WTC11 (cell line): ENCODE measurements at regions not wholly inside any gene's neighbourhood (a gene's known extent, or its start where the extent isn't known, plus 50 kb on each side); places are given as distances from the start of the nearest gene placed in this dataset.

Source experiments
- ATAC-seq: fragments of 200-7000 bp; cut with Tn5 transposase; 2 replicates; pipeline ENCODE4 v1.10.0; 2021; ENCODE audit warnings: mild to moderate bottlenecking, moderate library complexity
- CTCF ChIA-PET: fragments of 300-600 bp; sonication (Branson Sonifier 250); formaldehyde crosslinking; loops from one replicate; lab custom pipeline; 2021; ENCODE audit warnings: antibody characterized with exemption; lab: Charles Lee
- POLR2A ChIA-PET: fragments of 350-600 bp; sonication (Branson Sonifier 250); formaldehyde crosslinking; loops from one replicate; lab custom pipeline; 2021; ENCODE audit warnings: antibody characterized with exemption; lab: Charles Lee
- DNase-seq: peaks from one replicate; pipeline ENCODE4 v3.0.0; 2021; ENCODE audit warnings: low spot score
- H3K27ac Mint-ChIP-seq: 2 replicates; pipeline ENCODE4 v1.8.0; 2021; ENCODE audit warnings: mixed read lengths
- H3K27me3 Mint-ChIP-seq: 2 replicates; pipeline ENCODE4 v1.8.0; 2021; ENCODE audit warnings: low read depth, mild to moderate bottlenecking, moderate library complexity, mixed read lengths
- H3K36me3 Mint-ChIP-seq: 2 replicates; pipeline ENCODE4 v1.8.0; 2021; ENCODE audit warnings: mixed read lengths
- H3K4me1 Mint-ChIP-seq: 2 replicates; pipeline ENCODE4 v1.8.0; 2022; ENCODE audit warnings: mixed read lengths
- H3K4me3 Mint-ChIP-seq: 2 replicates; pipeline ENCODE4 v1.8.0; 2021; ENCODE audit warnings: mild to moderate bottlenecking, moderate library complexity, mixed read lengths
- H3K9me3 Mint-ChIP-seq: 2 replicates; pipeline ENCODE4 v1.8.0; 2021; ENCODE audit warnings: mixed read lengths
- CTCF ChIP-seq: fragments of 200-600 bp; IDR thresholded peaks from 2 replicates; pipeline ENCODE4 v1.8.0; 2022; ENCODE audit warnings: antibody characterized with exemption
- ELF4 ChIP-seq: sonication (generic); formaldehyde crosslinking; IDR thresholded peaks from 2 replicates; pipeline ENCODE4 v1.8.1; 2022; ENCODE audit warnings: low read depth, mild to moderate bottlenecking, moderate library complexity, missing genetic modification reagents
- FOXJ3 ChIP-seq: sonication (generic); formaldehyde crosslinking; IDR thresholded peaks from 2 replicates; pipeline ENCODE4 v1.9.0; 2021; ENCODE audit warnings: missing genetic modification reagents, mild to moderate bottlenecking, borderline replicate concordance
- FOXP4 ChIP-seq: sonication (generic); formaldehyde crosslinking; IDR thresholded peaks from 2 replicates; pipeline ENCODE4 v1.8.0; 2022; ENCODE audit warnings: mild to moderate bottlenecking, missing genetic modification reagents
- GABPB1 ChIP-seq: sonication (generic); formaldehyde crosslinking; IDR thresholded peaks from 2 replicates; pipeline ENCODE4 v1.8.1; 2023; ENCODE audit warnings: mild to moderate bottlenecking, missing genetic modification reagents
- HMGA2 ChIP-seq: fragments of 250-450 bp; sonication (Bioruptor Pico); IDR thresholded peaks from 2 replicates; pipeline ENCODE4 v1.4.0; 2021; ENCODE audit warnings: mild to moderate bottlenecking, moderate library complexity
- IRF2 ChIP-seq: sonication (generic); formaldehyde crosslinking; IDR thresholded peaks from 2 replicates; pipeline ENCODE4 v1.8.0; 2022; ENCODE audit warnings: low read depth, missing genetic modification reagents, borderline replicate concordance
- JAZF1 ChIP-seq: fragments of 250-450 bp; sonication (Bioruptor Pico); IDR thresholded peaks from 2 replicates; pipeline ENCODE4 v1.9.0; 2021; ENCODE audit warnings: moderate library complexity, mild to moderate bottlenecking, inconsistent platforms
- NFYB ChIP-seq: sonication (generic); formaldehyde crosslinking; conservative IDR thresholded peaks from 2 replicates; pipeline ENCODE4 v1.8.0; 2022; ENCODE audit warnings: low read depth, missing genetic modification reagents
- OVOL2 ChIP-seq: fragments of 250-450 bp; sonication (Bioruptor Pico); IDR thresholded peaks from 2 replicates; pipeline ENCODE4 v1.9.0; 2021; ENCODE audit warnings: mild to moderate bottlenecking, borderline replicate concordance
- PRRX2 ChIP-seq: fragments of 250-450 bp; sonication (Bioruptor Pico); IDR thresholded peaks from 2 replicates; pipeline ENCODE4 v1.8.0; 2021; ENCODE audit warnings: mild to moderate bottlenecking
- RELA ChIP-seq: sonication (generic); formaldehyde crosslinking; IDR thresholded peaks from 2 replicates; pipeline ENCODE4 v1.8.1; 2022; ENCODE audit warnings: missing genetic modification reagents, mild to moderate bottlenecking, borderline replicate concordance
- RORB ChIP-seq: fragments of 250-450 bp; sonication (Bioruptor Pico); IDR thresholded peaks from 2 replicates; pipeline ENCODE4 v1.9.0; 2021; ENCODE audit warnings: mild to moderate bottlenecking
- SMAD3 ChIP-seq: sonication (generic); formaldehyde crosslinking; IDR thresholded peaks from 2 replicates; pipeline ENCODE4 v1.8.0; 2022; ENCODE audit warnings: missing genetic modification reagents, mild to moderate bottlenecking, borderline replicate concordance
- SP1 ChIP-seq: sonication (generic); formaldehyde crosslinking; conservative IDR thresholded peaks from 2 replicates; pipeline ENCODE4 v1.8.1; 2022; ENCODE audit warnings: missing genetic modification reagents
- ZNF138 ChIP-seq: sonication (generic); formaldehyde crosslinking; conservative IDR thresholded peaks from 2 replicates; pipeline ENCODE4 v1.8.1; 2022; ENCODE audit warnings: mild to moderate bottlenecking, moderate library complexity, missing genetic modification reagents
- ZNF232 ChIP-seq: sonication (generic); formaldehyde crosslinking; IDR thresholded peaks from 2 replicates; pipeline ENCODE4 v1.8.0; 2022; ENCODE audit warnings: mild to moderate bottlenecking, missing genetic modification reagents
- ZNF416 ChIP-seq: fragments of 250-450 bp; sonication (Bioruptor Pico); IDR thresholded peaks from 2 replicates; pipeline ENCODE4 v1.9.0; 2021; ENCODE audit warnings: mild to moderate bottlenecking, inconsistent platforms
- TF ChIP-seq, protein P1 (sequence below): sonication (generic); formaldehyde crosslinking; conservative IDR thresholded peaks from 2 replicates; pipeline ENCODE4 v1.8.1; 2022; ENCODE audit warnings: mild to moderate bottlenecking, missing genetic modification reagents
- TF ChIP-seq, protein P2 (sequence below): sonication (generic); formaldehyde crosslinking; IDR thresholded peaks from 2 replicates; pipeline ENCODE4 v1.8.0; 2022; ENCODE audit warnings: mild to moderate bottlenecking, missing genetic modification reagents
- TF ChIP-seq, protein P3 (sequence below): sonication (generic); formaldehyde crosslinking; IDR thresholded peaks from 2 replicates; pipeline ENCODE4 v1.8.1; 2023; ENCODE audit warnings: mild to moderate bottlenecking, missing genetic modification reagents, moderate library complexity
- TF ChIP-seq, protein P4 (sequence below): sonication (generic); formaldehyde crosslinking; IDR thresholded peaks from 2 replicates; pipeline ENCODE4 v1.8.0; 2022; ENCODE audit warnings: missing genetic modification reagents
- TF ChIP-seq, protein P5 (sequence below): sonication (generic); formaldehyde crosslinking; IDR thresholded peaks from 2 replicates; pipeline ENCODE4 v1.8.1; 2023; ENCODE audit warnings: mild to moderate bottlenecking, moderate library complexity, missing genetic modification reagents

GRCh38 chr1:78360584-78360983 lies 130.2 kb upstream of the PTGFR start:
- no peak for TF ChIP-seq SP1 (CRISPR knock-in tag)
- no peak for TF ChIP-seq NFYB (CRISPR knock-in tag)
- no peak for TF ChIP-seq OVOL2 (CRISPR knock-in tag)
- TF ChIP-seq FOXJ3, result no peak
- no peak for TF ChIP-seq JAZF1 (CRISPR knock-in tag)
- TF ChIP-seq, protein P1, sequence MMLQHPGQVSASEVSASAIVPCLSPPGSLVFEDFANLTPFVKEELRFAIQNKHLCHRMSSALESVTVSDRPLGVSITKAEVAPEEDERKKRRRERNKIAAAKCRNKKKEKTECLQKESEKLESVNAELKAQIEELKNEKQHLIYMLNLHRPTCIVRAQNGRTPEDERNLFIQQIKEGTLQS, result no peak
- no peak for TF ChIP-seq ZNF232 (CRISPR knock-in tag)
- no peak for TF ChIP-seq HMGA2 (CRISPR knock-in tag)
- TF ChIP-seq IRF2 (CRISPR knock-in tag), result no peak
- TF ChIP-seq ZNF416 (CRISPR knock-in tag), result no peak
- TF ChIP-seq CTCF, result no peak
- no peak for TF ChIP-seq ZNF138 (CRISPR knock-in tag)
- no peak for TF ChIP-seq RELA (CRISPR knock-in tag)
- no peak for TF ChIP-seq RORB
- TF ChIP-seq FOXP4, result no peak
- no peak for TF ChIP-seq ELF4
- no peak for TF ChIP-seq GABPB1 (CRISPR knock-in tag)
- no peak for TF ChIP-seq PRRX2 (CRISPR knock-in tag)
- H3K36me3 Mint-ChIP-seq, result no peaks in the 10 kb centered on the region
- no peaks in the 10 kb centered on the region for H3K9me3 Mint-ChIP-seq
- H3K4me3 Mint-ChIP-seq, result no peak overlapping the region
- peaks cover 5% of the 10 kb centered on the region for H3K27me3 Mint-ChIP-seq
- H3K27ac Mint-ChIP-seq, result no peak overlapping the region
- CTCF ChIA-PET, result interaction anchor here (1.0 kb wide), 1 partner anchor 27 kb away, joined by 4 read pairs; no protein-coding TSS in a partner anchor
- POLR2A ChIA-PET, result interaction anchor here (0.5 kb wide), 1 partner anchor 32 kb away, joined by 3 read pairs; no protein-coding TSS in a partner anchor
- no peaks in the 10 kb centered on the region for H3K4me1 Mint-ChIP-seq
- ATAC-seq, result no peak
- DNase-seq, result no peak

DNA sequence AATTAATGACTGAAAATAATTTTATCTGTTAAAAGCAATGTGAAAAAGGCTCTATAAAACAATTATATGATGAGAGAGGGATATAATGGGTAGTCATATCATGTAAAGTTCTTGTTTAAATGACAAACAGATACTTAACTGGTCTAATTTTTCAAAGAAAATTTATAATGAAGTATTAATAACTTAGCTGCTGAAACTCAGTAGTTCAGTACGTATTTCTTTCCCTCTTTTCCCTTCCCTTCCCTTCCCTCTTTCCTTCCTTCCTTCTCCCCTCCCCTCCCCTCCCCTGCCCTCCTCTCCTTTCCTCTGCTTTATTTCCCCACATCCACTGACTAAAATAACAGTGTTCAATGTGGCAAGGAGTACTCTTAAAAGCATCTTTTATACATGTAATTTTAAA lies 123.1 kb upstream of the PTGFR start:
- H3K27me3 Mint-ChIP-seq, result peaks cover 3% of the 10 kb centered on the region
- no peak for ATAC-seq
- no peaks in the 10 kb centered on the region for H3K36me3 Mint-ChIP-seq
- H3K4me3 Mint-ChIP-seq, result no peak overlapping the region
- H3K4me1 Mint-ChIP-seq, result no peaks in the 10 kb centered on the region
- CTCF ChIA-PET, result no interaction called here
- H3K9me3 Mint-ChIP-seq, result no peaks in the 10 kb centered on the region
- POLR2A ChIA-PET, result no interaction called here
- no peak overlapping the region for H3K27ac Mint-ChIP-seq
- DNase-seq, result no peak
- TF ChIP-seq, protein P2, sequence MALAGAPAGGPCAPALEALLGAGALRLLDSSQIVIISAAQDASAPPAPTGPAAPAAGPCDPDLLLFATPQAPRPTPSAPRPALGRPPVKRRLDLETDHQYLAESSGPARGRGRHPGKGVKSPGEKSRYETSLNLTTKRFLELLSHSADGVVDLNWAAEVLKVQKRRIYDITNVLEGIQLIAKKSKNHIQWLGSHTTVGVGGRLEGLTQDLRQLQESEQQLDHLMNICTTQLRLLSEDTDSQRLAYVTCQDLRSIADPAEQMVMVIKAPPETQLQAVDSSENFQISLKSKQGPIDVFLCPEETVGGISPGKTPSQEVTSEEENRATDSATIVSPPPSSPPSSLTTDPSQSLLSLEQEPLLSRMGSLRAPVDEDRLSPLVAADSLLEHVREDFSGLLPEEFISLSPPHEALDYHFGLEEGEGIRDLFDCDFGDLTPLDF (CRISPR knock-in tag), result no peak
- TF ChIP-seq NFYB (CRISPR knock-in tag) (no peak), SMAD3 (CRISPR knock-in tag) (no peak), RORB (no peak), SP1 (CRISPR knock-in tag) (no peak)
- TF ChIP-seq, protein P3, sequence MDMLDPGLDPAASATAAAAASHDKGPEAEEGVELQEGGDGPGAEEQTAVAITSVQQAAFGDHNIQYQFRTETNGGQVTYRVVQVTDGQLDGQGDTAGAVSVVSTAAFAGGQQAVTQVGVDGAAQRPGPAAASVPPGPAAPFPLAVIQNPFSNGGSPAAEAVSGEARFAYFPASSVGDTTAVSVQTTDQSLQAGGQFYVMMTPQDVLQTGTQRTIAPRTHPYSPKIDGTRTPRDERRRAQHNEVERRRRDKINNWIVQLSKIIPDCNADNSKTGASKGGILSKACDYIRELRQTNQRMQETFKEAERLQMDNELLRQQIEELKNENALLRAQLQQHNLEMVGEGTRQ (CRISPR knock-in tag), result no peak
- TF ChIP-seq, protein P4, sequence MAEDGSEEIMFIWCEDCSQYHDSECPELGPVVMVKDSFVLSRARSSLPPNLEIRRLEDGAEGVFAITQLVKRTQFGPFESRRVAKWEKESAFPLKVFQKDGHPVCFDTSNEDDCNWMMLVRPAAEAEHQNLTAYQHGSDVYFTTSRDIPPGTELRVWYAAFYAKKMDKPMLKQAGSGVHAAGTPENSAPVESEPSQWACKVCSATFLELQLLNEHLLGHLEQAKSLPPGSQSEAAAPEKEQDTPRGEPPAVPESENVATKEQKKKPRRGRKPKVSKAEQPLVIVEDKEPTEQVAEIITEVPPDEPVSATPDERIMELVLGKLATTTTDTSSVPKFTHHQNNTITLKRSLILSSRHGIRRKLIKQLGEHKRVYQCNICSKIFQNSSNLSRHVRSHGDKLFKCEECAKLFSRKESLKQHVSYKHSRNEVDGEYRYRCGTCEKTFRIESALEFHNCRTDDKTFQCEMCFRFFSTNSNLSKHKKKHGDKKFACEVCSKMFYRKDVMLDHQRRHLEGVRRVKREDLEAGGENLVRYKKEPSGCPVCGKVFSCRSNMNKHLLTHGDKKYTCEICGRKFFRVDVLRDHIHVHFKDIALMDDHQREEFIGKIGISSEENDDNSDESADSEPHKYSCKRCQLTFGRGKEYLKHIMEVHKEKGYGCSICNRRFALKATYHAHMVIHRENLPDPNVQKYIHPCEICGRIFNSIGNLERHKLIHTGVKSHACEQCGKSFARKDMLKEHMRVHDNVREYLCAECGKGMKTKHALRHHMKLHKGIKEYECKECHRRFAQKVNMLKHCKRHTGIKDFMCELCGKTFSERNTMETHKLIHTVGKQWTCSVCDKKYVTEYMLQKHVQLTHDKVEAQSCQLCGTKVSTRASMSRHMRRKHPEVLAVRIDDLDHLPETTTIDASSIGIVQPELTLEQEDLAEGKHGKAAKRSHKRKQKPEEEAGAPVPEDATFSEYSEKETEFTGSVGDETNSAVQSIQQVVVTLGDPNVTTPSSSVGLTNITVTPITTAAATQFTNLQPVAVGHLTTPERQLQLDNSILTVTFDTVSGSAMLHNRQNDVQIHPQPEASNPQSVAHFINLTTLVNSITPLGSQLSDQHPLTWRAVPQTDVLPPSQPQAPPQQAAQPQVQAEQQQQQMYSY (CRISPR knock-in tag), result no peak
- TF ChIP-seq, protein P5, sequence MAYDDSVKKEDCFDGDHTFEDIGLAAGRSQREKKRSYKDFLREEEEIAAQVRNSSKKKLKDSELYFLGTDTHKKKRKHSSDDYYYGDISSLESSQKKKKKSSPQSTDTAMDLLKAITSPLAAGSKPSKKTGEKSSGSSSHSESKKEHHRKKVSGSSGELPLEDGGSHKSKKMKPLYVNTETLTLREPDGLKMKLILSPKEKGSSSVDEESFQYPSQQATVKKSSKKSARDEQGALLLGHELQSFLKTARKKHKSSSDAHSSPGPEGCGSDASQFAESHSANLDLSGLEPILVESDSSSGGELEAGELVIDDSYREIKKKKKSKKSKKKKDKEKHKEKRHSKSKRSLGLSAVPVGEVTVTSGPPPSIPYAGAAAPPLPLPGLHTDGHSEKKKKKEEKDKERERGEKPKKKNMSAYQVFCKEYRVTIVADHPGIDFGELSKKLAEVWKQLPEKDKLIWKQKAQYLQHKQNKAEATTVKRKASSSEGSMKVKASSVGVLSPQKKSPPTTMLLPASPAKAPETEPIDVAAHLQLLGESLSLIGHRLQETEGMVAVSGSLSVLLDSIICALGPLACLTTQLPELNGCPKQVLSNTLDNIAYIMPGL (CRISPR knock-in tag), result no peak
